AG04450 (cell line): ENCODE measurements at regions not wholly inside any gene's neighbourhood (a gene's known extent, or its start where the extent isn't known, plus 50 kb on each side); places are given as distances from the start of the nearest gene placed in this dataset.

Source experiments
- CTCF ChIA-PET: fragments of 300-600, 350-600 bp; formaldehyde crosslinking; extraction: SDS; loops from one replicate; lab custom pipeline; 2022; ENCODE audit warnings: antibody characterized with exemption, inconsistent platforms; lab: Charles Lee
- POLR2A ChIA-PET: fragments of 350-600 bp; formaldehyde crosslinking; extraction: SDS; loops from one replicate; lab custom pipeline; 2021; ENCODE audit warnings: antibody characterized with exemption, inconsistent platforms; lab: Yijun Ruan, JAX
- DNase-seq: peaks from one replicate; pipeline ENCODE4 v3.0.0-alpha.2; 2011; ENCODE audit warnings: low read depth, low spot score
- H3K27ac ChIP-seq: one replicate; pipeline ENCODE4 v1.5.1; 2012; ENCODE audit warnings: low read depth, low read length, control low read depth
- H3K27me3 ChIP-seq: one replicate; pipeline ENCODE4 v1.6.0; 2012; ENCODE audit warnings: low read length; ENCODE audit not compliant: control insufficient read depth, insufficient read depth
- H3K4me3 ChIP-seq: 2 replicates; pipeline ENCODE4 v1.5.1; 2011; ENCODE audit warnings: mild to moderate bottlenecking, low read depth, low read length, control low read depth
- H3K9me3 ChIP-seq: 2 replicates; pipeline ENCODE4 v1.5.1; 2012; ENCODE audit warnings: low read length; ENCODE audit not compliant: control insufficient read depth, insufficient read depth
- TF ChIP-seq, protein P1 (sequence below): IDR thresholded peaks from 2 replicates; pipeline ENCODE4 v1.5.1; 2011; ENCODE audit warnings: low read depth, low read length, control low read depth, inconsistent platforms

GRCh38 chr5:124408738-124409453 is 337.5 kb downstream of the ZNF608 start:
- ChIA-PET CTCF (no interaction called here), POLR2A (no interaction called here)
- TF ChIP-seq, protein P1, sequence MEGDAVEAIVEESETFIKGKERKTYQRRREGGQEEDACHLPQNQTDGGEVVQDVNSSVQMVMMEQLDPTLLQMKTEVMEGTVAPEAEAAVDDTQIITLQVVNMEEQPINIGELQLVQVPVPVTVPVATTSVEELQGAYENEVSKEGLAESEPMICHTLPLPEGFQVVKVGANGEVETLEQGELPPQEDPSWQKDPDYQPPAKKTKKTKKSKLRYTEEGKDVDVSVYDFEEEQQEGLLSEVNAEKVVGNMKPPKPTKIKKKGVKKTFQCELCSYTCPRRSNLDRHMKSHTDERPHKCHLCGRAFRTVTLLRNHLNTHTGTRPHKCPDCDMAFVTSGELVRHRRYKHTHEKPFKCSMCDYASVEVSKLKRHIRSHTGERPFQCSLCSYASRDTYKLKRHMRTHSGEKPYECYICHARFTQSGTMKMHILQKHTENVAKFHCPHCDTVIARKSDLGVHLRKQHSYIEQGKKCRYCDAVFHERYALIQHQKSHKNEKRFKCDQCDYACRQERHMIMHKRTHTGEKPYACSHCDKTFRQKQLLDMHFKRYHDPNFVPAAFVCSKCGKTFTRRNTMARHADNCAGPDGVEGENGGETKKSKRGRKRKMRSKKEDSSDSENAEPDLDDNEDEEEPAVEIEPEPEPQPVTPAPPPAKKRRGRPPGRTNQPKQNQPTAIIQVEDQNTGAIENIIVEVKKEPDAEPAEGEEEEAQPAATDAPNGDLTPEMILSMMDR = no peak
- H3K4me3 ChIP-seq = no peak overlapping the region
- no peak for DNase-seq
- no peaks in the 10 kb centered on the region for H3K27me3 ChIP-seq
- no peaks in the 10 kb centered on the region for H3K9me3 ChIP-seq
- H3K27ac ChIP-seq = no peak overlapping the region

- Histone ChIP-seq H3K4me3 (no peak overlapping the region), H3K27ac (no peak overlapping the region), H3K9me3 (no peaks in the 10 kb centered on the region), H3K27me3 (no peaks in the 10 kb centered on the region)
- TF ChIP-seq, protein P1 = no peak
- CTCF ChIA-PET = no interaction called here
- DNase-seq = no peak
- POLR2A ChIA-PET = no interaction called here
Observed at GRCh38 chr5:124404796-124405195, 341.6 kb downstream of the ZNF608 start.

GRCh38 chr5:124403281-124403680 is 343.2 kb downstream of the ZNF608 start:
- TF ChIP-seq, protein P1 = no peak
- no peak overlapping the region for H3K4me3 ChIP-seq
- DNase-seq = no peak
- ChIA-PET CTCF (no interaction called here), POLR2A (no interaction called here)
- no peak overlapping the region for H3K27ac ChIP-seq
- H3K9me3 ChIP-seq = no peaks in the 10 kb centered on the region
- no peaks in the 10 kb centered on the region for H3K27me3 ChIP-seq

DNA sequence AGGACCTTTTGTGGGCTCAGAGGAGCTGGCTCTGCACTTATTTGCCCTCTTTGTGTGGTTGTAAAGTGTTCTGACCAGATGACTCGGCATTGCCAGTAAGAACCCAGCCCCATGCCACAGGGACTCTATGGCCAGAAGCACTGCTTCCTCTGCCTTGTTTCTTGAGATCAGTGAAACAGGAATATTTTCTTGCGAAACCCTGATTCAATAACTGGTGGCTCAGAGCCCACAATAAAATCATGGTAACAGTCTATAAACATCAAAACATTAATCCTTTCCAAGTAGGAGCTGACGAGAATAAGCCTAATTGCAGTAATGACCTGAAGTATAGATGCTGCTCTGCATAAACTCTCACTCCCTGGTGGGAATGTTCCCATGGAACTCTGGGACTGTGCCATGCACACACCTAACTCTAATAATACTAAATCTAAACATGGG is 344.3 kb downstream of the ZNF608 start:
- Histone ChIP-seq H3K27me3 (no peaks in the 10 kb centered on the region), H3K27ac (no peak overlapping the region), H3K4me3 (no peak overlapping the region), H3K9me3 (no peaks in the 10 kb centered on the region)
- TF ChIP-seq, protein P1 = no peak
- POLR2A ChIA-PET = no interaction called here
- no peak for DNase-seq
- CTCF ChIA-PET = interaction anchor here (0.7 kb wide), 1 partner anchor 526 kb away, joined by 3 read pairs; no protein-coding TSS in a partner anchor

- Histone ChIP-seq H3K4me3 (no peak overlapping the region), H3K27ac (no peak overlapping the region), H3K9me3 (no peaks in the 10 kb centered on the region), H3K27me3 (no peaks in the 10 kb centered on the region)
- CTCF ChIA-PET = interaction anchor here (0.7 kb wide), 1 partner anchor 525 kb away, joined by 3 read pairs; no protein-coding TSS in a partner anchor
- POLR2A ChIA-PET = no interaction called here
- TF ChIP-seq, protein P1 = no peak
- DNase-seq = no peak
Observed at GRCh38 chr5:124401476-124402143, 344.8 kb downstream of the ZNF608 start.
